ENCODE measurements at regions not wholly inside any gene's neighbourhood (a gene's known extent, or its start where the extent isn't known, plus 50 kb on each side); places are given as distances from the start of the nearest gene placed in this dataset.

DNA sequence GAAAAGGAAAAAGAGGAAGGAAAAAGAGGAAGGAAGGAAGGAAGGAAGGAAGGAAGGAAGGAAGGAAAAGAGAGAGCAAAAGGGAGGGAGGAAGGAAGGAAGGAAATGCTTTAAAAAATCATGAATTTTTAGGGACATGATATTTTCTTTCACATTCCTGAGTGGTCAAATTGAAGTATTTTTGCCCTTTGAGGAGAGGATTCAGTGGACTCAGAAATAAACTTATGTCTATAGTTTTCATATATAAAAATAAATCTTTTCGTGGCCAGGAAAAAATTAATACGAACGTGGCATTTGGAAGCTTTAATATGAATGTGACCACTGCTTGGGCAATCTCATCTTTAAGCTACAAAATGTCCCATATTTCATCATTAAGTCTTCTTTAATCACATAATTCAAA, 183.0 kb upstream of the TMCO5A start:
- Mint-ChIP-seq H3K4me1 (ENCODE audit: low read depth) (peaks cover under 1% of the 10 kb centered on the region; the same call in 1 of the 2 replicates), H3K9me3 (no peaks in the 10 kb centered on the region), H3K4me3 (no peak overlapping the region), H3K27me3 (ENCODE audit: insufficient read depth) (peaks cover 8% of the 10 kb centered on the region; the same call in 1 of the 2 replicates), H3K36me3 (ENCODE audit: low read depth) (no peaks in the 10 kb centered on the region), H3K27ac (no peak overlapping the region)
- no peak for TF ChIP-seq CTCF (IDR thresholded peaks at IDR 0.05)
- DNase-seq: no peak

GRCh38 chr15:37756407-37756806, 178.0 kb upstream of the TMCO5A start:
- Mint-ChIP-seq H3K4me1 (ENCODE audit: low read depth) (no peaks in the 10 kb centered on the region), H3K27me3 (ENCODE audit: insufficient read depth) (peaks cover 6% of the 10 kb centered on the region; the same call in 1 of the 2 replicates)
- no peak for TF ChIP-seq CTCF (IDR thresholded peaks at IDR 0.05)

DNA sequence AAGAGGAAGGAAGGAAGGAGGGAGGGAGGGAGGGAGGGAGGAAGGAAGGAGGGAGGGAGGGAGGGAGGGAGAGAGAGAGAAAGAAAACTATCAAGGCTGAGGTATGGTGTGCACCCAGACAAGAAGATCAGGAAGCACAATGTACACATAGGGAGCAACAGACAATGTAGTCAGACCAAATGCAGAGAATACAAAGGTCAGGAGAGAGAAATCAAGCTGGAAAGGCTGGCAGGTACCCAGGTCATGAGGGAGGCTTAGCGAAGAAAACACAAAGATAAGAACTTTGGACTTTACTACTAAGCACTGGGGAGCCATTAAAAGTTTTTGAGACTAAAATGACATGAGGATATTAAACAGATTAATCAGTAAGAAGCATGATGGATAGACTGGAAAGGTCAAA, 176.0 kb upstream of the TMCO5A start:
- no peaks in the 10 kb centered on the region for H3K9me3 Mint-ChIP-seq
- H3K27ac Mint-ChIP-seq: no peak overlapping the region
- H3K4me3 Mint-ChIP-seq: no peak overlapping the region
- no peaks in the 10 kb centered on the region for H3K4me1 Mint-ChIP-seq (ENCODE audit: low read depth)
- H3K36me3 Mint-ChIP-seq (ENCODE audit: low read depth): no peaks in the 10 kb centered on the region
- DNase-seq: no peak
- peaks cover 6% of the 10 kb centered on the region; the same call in 1 of the 2 replicates for H3K27me3 Mint-ChIP-seq (ENCODE audit: insufficient read depth)
- TF ChIP-seq CTCF (IDR thresholded peaks at IDR 0.05): no peak

More at GRCh38 chr15:37756407-37756806, 178.0 kb upstream of the TMCO5A start:
- Mint-ChIP-seq H3K9me3 (no peaks in the 10 kb centered on the region), H3K4me3 (no peak overlapping the region), H3K27ac (no peak overlapping the region), H3K36me3 (ENCODE audit: low read depth) (no peaks in the 10 kb centered on the region)
- no peak for DNase-seq

GRCh38 chr15:37764733-37765191, 169.7 kb upstream of the TMCO5A start:
- Mint-ChIP-seq H3K4me1 (ENCODE audit: low read depth) (peaks cover 31% of the 10 kb centered on the region), H3K9me3 (no peaks in the 10 kb centered on the region), H3K4me3 (peak overlapping the region; percentile 27; the same call in 1 of the 2 replicates), H3K36me3 (ENCODE audit: low read depth) (peaks cover 9% of the 10 kb centered on the region; the same call in 1 of the 2 replicates), H3K27me3 (ENCODE audit: insufficient read depth) (no peaks in the 10 kb centered on the region; the same call in 1 of the 2 replicates), H3K27ac (peak overlapping the region; percentile 78)
- peak; percentile 91 for TF ChIP-seq CTCF (IDR thresholded peaks at IDR 0.05)
- DNase-seq: peak; percentile 63

DNA sequence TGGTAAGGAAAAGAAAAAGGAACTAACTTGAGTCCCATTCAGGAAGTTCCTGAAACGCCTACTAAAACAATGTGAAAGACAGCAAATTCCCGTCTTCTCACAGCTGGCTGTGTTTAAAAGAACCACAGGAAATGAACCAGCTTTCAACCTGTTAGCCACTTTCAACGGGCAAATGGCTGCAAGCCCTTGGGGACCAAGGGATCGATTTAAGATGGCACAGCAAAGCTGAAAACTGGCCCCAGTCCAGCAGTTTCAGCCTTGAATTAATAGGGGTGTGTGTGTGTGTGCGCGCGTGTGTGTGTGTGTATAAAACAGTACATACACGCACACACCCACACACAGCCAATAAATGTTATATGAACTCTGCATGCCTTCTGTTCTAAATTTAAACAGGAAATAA, 168.7 kb upstream of the TMCO5A start:
- no peaks in the 10 kb centered on the region for H3K9me3 Mint-ChIP-seq
- peaks cover 34% of the 10 kb centered on the region for H3K4me1 Mint-ChIP-seq (ENCODE audit: low read depth)
- no peak for TF ChIP-seq CTCF (IDR thresholded peaks at IDR 0.05)
- H3K27me3 Mint-ChIP-seq (ENCODE audit: insufficient read depth): no peaks in the 10 kb centered on the region; the same call in 1 of the 2 replicates
- DNase-seq: no peak
- no peak overlapping the region for H3K4me3 Mint-ChIP-seq
- H3K27ac Mint-ChIP-seq: peak overlapping the region; percentile 33; the same call in 1 of the 2 replicates
- H3K36me3 Mint-ChIP-seq (ENCODE audit: low read depth): peaks cover 9% of the 10 kb centered on the region; the same call in 1 of the 2 replicates

Measured in HFFc6 (cell line).